ENCODE measurements at regions not wholly inside any gene's neighbourhood (a gene's known extent, or its start where the extent isn't known, plus 50 kb on each side); places are given as distances from the start of the nearest gene placed in this dataset.

DNA sequence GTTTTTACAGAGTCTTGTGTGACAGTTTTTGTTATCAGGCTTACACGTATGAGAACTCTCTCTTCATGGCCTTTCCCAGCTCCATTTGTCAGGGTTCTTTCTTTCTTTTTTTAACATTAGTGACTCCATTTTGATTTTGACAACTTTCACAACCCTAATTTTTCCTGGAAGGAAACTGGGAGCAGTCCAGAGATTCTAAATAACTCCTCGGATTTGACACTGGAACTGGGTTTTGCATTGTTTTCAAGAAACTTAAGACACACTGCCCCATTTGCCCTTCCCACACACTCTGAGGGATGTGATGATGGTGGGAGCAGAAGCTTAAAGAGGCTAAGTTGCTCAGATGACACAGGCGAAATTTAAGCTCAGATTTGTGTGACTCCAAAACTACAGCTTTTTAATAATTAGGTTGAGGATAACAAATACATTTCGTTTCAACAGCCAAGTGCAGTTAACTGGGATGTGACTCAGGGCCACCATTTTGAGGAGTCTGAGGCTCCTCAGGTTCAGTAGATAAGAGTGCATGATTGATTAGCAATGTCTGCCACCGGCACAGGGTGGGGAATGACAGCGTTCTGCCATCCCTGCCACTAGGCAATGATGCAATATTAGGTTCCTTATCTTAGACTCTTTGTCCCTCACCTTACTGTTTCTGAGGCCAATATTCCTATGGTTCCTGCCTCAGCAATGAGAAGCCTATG is 95.1 kb upstream of the ATP1A1 start:
- TF ChIP-seq TCF12 (IDR thresholded peaks at IDR 0.05): no peak
- TF ChIP-seq TCF12 (CRISPR knock-in tag; IDR thresholded peaks at IDR 0.05): no peak
- TF ChIP-seq HOXA7 (CRISPR knock-in tag; IDR thresholded peaks at IDR 0.05): no peak
- TF ChIP-seq MLLT10 (CRISPR knock-in tag; IDR thresholded peaks at IDR 0.05): no peak
- TF ChIP-seq, protein P1, sequence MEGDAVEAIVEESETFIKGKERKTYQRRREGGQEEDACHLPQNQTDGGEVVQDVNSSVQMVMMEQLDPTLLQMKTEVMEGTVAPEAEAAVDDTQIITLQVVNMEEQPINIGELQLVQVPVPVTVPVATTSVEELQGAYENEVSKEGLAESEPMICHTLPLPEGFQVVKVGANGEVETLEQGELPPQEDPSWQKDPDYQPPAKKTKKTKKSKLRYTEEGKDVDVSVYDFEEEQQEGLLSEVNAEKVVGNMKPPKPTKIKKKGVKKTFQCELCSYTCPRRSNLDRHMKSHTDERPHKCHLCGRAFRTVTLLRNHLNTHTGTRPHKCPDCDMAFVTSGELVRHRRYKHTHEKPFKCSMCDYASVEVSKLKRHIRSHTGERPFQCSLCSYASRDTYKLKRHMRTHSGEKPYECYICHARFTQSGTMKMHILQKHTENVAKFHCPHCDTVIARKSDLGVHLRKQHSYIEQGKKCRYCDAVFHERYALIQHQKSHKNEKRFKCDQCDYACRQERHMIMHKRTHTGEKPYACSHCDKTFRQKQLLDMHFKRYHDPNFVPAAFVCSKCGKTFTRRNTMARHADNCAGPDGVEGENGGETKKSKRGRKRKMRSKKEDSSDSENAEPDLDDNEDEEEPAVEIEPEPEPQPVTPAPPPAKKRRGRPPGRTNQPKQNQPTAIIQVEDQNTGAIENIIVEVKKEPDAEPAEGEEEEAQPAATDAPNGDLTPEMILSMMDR (CRISPR knock-in tag; IDR thresholded peaks at IDR 0.05): no peak
- TF ChIP-seq, protein P2, sequence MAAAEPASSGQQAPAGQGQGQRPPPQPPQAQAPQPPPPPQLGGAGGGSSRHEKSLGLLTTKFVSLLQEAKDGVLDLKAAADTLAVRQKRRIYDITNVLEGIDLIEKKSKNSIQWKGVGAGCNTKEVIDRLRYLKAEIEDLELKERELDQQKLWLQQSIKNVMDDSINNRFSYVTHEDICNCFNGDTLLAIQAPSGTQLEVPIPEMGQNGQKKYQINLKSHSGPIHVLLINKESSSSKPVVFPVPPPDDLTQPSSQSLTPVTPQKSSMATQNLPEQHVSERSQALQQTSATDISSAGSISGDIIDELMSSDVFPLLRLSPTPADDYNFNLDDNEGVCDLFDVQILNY (CRISPR knock-in tag; conservative IDR thresholded peaks at IDR 0.05): no peak
- TF ChIP-seq ZNF713 (CRISPR knock-in tag; IDR thresholded peaks at IDR 0.05): no peak
- TF ChIP-seq, protein P3, sequence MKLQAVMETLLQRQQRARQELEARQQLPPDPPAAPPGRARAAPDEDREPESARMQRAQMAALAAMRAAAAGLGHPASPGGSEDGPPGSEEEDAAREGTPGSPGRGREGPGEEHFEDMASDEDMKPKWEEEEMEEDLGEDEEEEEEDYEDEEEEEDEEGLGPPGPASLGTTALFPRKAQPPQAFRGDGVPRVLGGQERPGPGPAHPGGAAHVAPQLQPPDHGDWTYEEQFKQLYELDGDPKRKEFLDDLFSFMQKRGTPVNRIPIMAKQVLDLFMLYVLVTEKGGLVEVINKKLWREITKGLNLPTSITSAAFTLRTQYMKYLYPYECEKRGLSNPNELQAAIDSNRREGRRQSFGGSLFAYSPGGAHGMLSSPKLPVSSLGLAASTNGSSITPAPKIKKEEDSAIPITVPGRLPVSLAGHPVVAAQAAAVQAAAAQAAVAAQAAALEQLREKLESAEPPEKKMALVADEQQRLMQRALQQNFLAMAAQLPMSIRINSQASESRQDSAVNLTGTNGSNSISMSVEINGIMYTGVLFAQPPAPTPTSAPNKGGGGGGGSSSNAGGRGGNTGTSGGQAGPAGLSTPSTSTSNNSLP (IDR thresholded peaks at IDR 0.05; ENCODE audit: low read depth, low read length): no peak
- no peak for TF ChIP-seq ZNF792 (CRISPR knock-in tag; IDR thresholded peaks at IDR 0.05)
- TF ChIP-seq ZNF512 (CRISPR knock-in tag; IDR thresholded peaks at IDR 0.05): no peak
- no peak for TF ChIP-seq RBM22 (optimal IDR thresholded peaks at IDR 0.05; ENCODE audit: low read length)
- no peak for TF ChIP-seq CHCHD3 (CRISPR knock-in tag; IDR thresholded peaks at IDR 0.05)
